Loucy (cell line): ENCODE measurements at regions not wholly inside any gene's neighbourhood (a gene's known extent, or its start where the extent isn't known, plus 50 kb on each side); places are given as distances from the start of the nearest gene placed in this dataset.

Source experiments
- H2AFZ ChIP-seq: fragments of 200-600 bp; sonication (generic); 2 replicates; pipeline ENCODE4 v1.6.0; 2016; ENCODE audit warnings: antibody characterized with exemption, mild to moderate bottlenecking, low read length, moderate library complexity
- H3F3A ChIP-seq: fragments of 200-600 bp; 2 replicates; pipeline ENCODE4 v1.6.0; 2016; ENCODE audit warnings: antibody characterized with exemption, low read depth, mild to moderate bottlenecking
- H3K27me3 ChIP-seq: fragments of 200-600 bp; sonication (generic); 2 replicates; pipeline ENCODE4 v1.6.1; 2014; ENCODE audit warnings: low read length, mild to moderate bottlenecking; ENCODE audit not compliant: insufficient read depth, poor library complexity, severe bottlenecking
- H3K36me3 ChIP-seq: fragments of 200-600 bp; sonication (generic); 2 replicates; pipeline ENCODE4 v1.6.1; 2016; ENCODE audit warnings: low read length; ENCODE audit not compliant: insufficient read depth
- H3K4me1 ChIP-seq: fragments of 200-600 bp; sonication (generic); 2 replicates; pipeline ENCODE4 v1.5.1; 2014; ENCODE audit warnings: low read length, mild to moderate bottlenecking; ENCODE audit not compliant: insufficient read depth, poor library complexity, severe bottlenecking
- H3K4me2 ChIP-seq: fragments of 200-600 bp; sonication (generic); 2 replicates; pipeline ENCODE4 v1.6.0; 2014; ENCODE audit warnings: antibody characterized with exemption, low read length, low read depth, mild to moderate bottlenecking; ENCODE audit not compliant: poor library complexity, severe bottlenecking
- H3K4me3 ChIP-seq: fragments of 200-600 bp; sonication (generic); 2 replicates; pipeline ENCODE4 v1.5.1; 2014; ENCODE audit warnings: low read length, mild to moderate bottlenecking, mixed read lengths; ENCODE audit not compliant: poor library complexity, severe bottlenecking
- H3K79me2 ChIP-seq: fragments of 200-600 bp; sonication (generic); 2 replicates; pipeline ENCODE4 v1.6.1; 2014; ENCODE audit warnings: low read length; ENCODE audit not compliant: insufficient read depth
- H3K9ac ChIP-seq: fragments of 200-600 bp; sonication (generic); 2 replicates; pipeline ENCODE4 v1.6.0; 2014; ENCODE audit warnings: mild to moderate bottlenecking, low read depth, low read length, moderate library complexity; ENCODE audit not compliant: poor library complexity, severe bottlenecking
- H3K9me2 ChIP-seq: fragments of 200-600 bp; sonication (generic); replicated peaks from 2 replicates; pipeline ENCODE4 v1.6.1; 2016; ENCODE audit warnings: low read depth, low read length, mixed read lengths
- H3K9me3 ChIP-seq: fragments of 200-600 bp; sonication (generic); 2 replicates; pipeline ENCODE4 v1.6.1; 2014; ENCODE audit warnings: mild to moderate bottlenecking, antibody characterized with exemption, low read length, low read depth; ENCODE audit not compliant: insufficient read depth
- H4K20me1 ChIP-seq: fragments of 200-600 bp; sonication (generic); 2 replicates; pipeline ENCODE4 v1.6.0; 2014; ENCODE audit warnings: antibody characterized with exemption, low read length, mild to moderate bottlenecking; ENCODE audit not compliant: insufficient read depth, poor library complexity, severe bottlenecking
- EZH2phosphoT487 ChIP-seq: fragments of 200-600 bp; IDR thresholded peaks from 2 replicates; pipeline ENCODE4 v1.6.1; 2018; ENCODE audit warnings: antibody characterized with exemption, mild to moderate bottlenecking, moderate library complexity, borderline replicate concordance
- TF ChIP-seq, protein P1 (sequence below): fragments of 200-600 bp; sonication (generic); conservative IDR thresholded peaks from 2 replicates; pipeline ENCODE4 v1.5.1; 2014; ENCODE audit warnings: mild to moderate bottlenecking, antibody characterized with exemption, low read length

DNA sequence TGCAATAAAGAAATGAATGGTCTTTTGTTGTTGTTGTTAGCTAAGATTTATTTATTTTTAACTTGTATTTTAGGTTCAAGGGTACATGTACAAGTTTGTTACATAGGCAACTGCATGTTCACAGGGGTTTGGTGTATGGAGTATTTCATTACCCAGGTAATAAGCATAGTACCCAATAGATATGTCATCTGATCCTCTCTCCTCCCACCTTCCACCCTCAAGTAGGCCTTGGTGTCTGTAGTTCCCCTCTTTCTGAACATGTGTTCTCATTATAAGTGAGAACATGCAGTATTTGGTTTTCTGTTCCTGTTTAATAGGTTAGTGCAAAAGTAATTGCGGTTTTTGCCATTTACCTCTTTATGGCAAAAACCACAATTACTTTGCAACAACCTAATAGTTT lies 554.1 kb downstream of the TBC1D4 start:
- H3K4me3 ChIP-seq = no peak overlapping the region
- no peak for TF ChIP-seq EZH2phosphoT487
- TF ChIP-seq, protein P1, sequence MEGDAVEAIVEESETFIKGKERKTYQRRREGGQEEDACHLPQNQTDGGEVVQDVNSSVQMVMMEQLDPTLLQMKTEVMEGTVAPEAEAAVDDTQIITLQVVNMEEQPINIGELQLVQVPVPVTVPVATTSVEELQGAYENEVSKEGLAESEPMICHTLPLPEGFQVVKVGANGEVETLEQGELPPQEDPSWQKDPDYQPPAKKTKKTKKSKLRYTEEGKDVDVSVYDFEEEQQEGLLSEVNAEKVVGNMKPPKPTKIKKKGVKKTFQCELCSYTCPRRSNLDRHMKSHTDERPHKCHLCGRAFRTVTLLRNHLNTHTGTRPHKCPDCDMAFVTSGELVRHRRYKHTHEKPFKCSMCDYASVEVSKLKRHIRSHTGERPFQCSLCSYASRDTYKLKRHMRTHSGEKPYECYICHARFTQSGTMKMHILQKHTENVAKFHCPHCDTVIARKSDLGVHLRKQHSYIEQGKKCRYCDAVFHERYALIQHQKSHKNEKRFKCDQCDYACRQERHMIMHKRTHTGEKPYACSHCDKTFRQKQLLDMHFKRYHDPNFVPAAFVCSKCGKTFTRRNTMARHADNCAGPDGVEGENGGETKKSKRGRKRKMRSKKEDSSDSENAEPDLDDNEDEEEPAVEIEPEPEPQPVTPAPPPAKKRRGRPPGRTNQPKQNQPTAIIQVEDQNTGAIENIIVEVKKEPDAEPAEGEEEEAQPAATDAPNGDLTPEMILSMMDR = no peak

DNA sequence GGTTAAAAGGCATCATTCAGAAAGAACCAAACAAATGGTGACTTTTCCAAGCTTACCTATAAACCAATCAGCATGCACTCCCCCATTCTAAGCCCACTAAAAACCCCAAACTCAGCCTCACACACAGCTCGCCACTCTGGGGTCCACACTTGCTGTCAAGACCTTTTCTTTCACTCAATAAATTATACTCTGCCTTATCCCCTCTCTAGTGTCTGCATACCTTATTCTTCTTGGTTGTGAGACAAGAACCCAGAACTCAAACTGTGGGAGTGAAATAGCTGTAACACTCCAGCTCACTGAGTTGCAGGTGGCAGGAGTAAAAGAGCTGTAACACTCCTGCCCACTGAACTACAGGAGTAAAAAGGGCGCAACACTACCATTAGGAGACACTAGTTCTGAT lies 559.0 kb downstream of the TBC1D4 start:
- Histone ChIP-seq H3K4me2 (no peak overlapping the region), H3F3A (no peaks in the 10 kb centered on the region), H3K79me2 (no peaks in the 10 kb centered on the region), H4K20me1 (no peaks in the 10 kb centered on the region), H3K4me3 (no peak overlapping the region), H3K9me3 (no peaks in the 10 kb centered on the region), H2AFZ (no peak overlapping the region), H3K36me3 (no peaks in the 10 kb centered on the region), H3K4me1 (no peaks in the 10 kb centered on the region), H3K9ac (no peak overlapping the region), H3K9me2 (no peaks in the 10 kb centered on the region; the same call in 1 of the 2 replicates), H3K27me3 (no peaks in the 10 kb centered on the region)
- no peak for TF ChIP-seq EZH2phosphoT487
- TF ChIP-seq, protein P1 = no peak

More for the DNA sequence above, 554.1 kb downstream of the TBC1D4 start:
- Histone ChIP-seq H3K4me1 (no peaks in the 10 kb centered on the region), H3K36me3 (no peaks in the 10 kb centered on the region), H3K9ac (no peak overlapping the region), H3K4me2 (no peak overlapping the region), H3F3A (no peaks in the 10 kb centered on the region), H4K20me1 (no peaks in the 10 kb centered on the region), H3K79me2 (no peaks in the 10 kb centered on the region), H2AFZ (no peak overlapping the region), H3K27me3 (no peaks in the 10 kb centered on the region), H3K9me2 (no peaks in the 10 kb centered on the region), H3K9me3 (no peaks in the 10 kb centered on the region)

DNA sequence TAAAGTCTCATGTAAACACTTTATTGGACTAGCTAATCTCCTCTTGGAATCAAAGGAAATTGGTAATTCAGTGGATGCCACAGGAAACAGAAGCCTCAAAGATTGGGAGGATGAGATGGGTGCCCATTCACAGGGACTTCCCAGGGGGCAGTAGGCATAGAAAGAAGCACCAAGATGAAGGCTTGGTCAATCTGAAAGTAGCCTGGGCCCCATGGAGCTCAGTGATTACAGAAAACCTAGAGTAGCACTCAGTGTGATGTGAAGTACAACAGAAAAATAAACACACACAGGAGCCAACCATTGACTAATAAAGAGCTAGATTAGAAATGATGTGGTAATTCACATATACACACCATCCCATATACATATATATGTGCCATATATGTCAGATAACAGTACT lies 560.6 kb downstream of the TBC1D4 start:
- no peak overlapping the region for H3K4me2 ChIP-seq

More for the DNA sequence above, 560.6 kb downstream of the TBC1D4 start:
- H3K4me1 ChIP-seq = no peaks in the 10 kb centered on the region
- no peak overlapping the region for H3K4me3 ChIP-seq
- H2AFZ ChIP-seq = no peak overlapping the region
- no peaks in the 10 kb centered on the region for H4K20me1 ChIP-seq
- H3K79me2 ChIP-seq = no peaks in the 10 kb centered on the region
- no peak overlapping the region for H3K9ac ChIP-seq
- no peaks in the 10 kb centered on the region for H3F3A ChIP-seq
- no peak for TF ChIP-seq EZH2phosphoT487
- TF ChIP-seq, protein P1 = no peak
- H3K9me2 ChIP-seq = no peaks in the 10 kb centered on the region; the same call in 1 of the 2 replicates
- no peaks in the 10 kb centered on the region for H3K27me3 ChIP-seq
- H3K36me3 ChIP-seq = no peaks in the 10 kb centered on the region
- H3K9me3 ChIP-seq = no peaks in the 10 kb centered on the region
